DND-41 (cell line): ENCODE measurements at regions not wholly inside any gene's neighbourhood (a gene's known extent, or its start where the extent isn't known, plus 50 kb on each side); places are given as distances from the start of the nearest gene placed in this dataset.

Experiments
- CTCF ChIP-seq: IDR thresholded peaks from 2 replicates; pipeline ENCODE4 v1.5.1; 2012; ENCODE audit warnings: borderline replicate concordance, low read length, moderate library complexity, mild to moderate bottlenecking; ENCODE audit not compliant: poor library complexity, severe bottlenecking; ENCODE audit errors: extremely low read depth
- EZH2 ChIP-seq: IDR thresholded peaks from 3 replicates; pipeline ENCODE4 v1.6.1; 2012; ENCODE audit warnings: borderline replicate concordance, low read depth, mild to moderate bottlenecking, moderate library complexity, low read length, inconsistent platforms; ENCODE audit not compliant: severe bottlenecking

- no peak for TF ChIP-seq CTCF
- TF ChIP-seq EZH2, result no peak
Measured at GRCh38 chr6:121857551-121857950, 422.1 kb downstream of the GJA1 start.
